NCI-H2029 (cell line): ENCODE measurements at regions not wholly inside any gene's neighbourhood (a gene's known extent, or its start where the extent isn't known, plus 50 kb on each side); places are given as distances from the start of the nearest gene placed in this dataset.
"Not testable (repeated sequence)": the region's sequence is repeated elsewhere in the genome, so short reads cannot be mapped to it uniquely, and the experiment has no call there.

Experiments used
- DNase-seq: peaks from one replicate; lab custom pipeline; 2025; lab: John Stamatoyannopoulos, UW

- DNase-seq = no peak
Observed at GRCh38 chr13:101003566-101003965, 329.0 kb upstream of the TMTC4 start.

GRCh38 chr13:100989392-100989791, 314.8 kb upstream of the TMTC4 start:
- DNase-seq = no peak

DNA sequence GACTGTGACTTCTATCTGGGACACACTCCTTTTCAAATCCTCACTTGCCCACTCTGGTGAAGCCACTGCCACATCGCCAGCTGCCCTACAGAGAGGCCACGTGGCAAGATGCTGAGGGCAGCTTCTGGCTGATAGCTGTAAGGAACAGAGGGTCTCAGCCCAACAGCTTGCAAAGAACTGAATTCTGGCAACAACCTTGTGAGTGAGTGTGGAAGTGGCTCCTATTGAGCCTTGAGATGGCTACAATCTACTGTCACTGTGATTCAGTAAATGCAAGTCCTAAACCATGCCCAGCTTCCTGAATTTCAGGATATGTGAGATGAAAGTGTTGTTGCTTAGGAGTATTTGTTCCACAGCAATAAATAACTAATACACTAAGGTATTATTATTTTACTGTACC, 314.3 kb upstream of the TMTC4 start:
- no peak for DNase-seq

- no peak for DNase-seq
Observed at GRCh38 chr13:100987948-100988347, 313.4 kb upstream of the TMTC4 start.

DNA sequence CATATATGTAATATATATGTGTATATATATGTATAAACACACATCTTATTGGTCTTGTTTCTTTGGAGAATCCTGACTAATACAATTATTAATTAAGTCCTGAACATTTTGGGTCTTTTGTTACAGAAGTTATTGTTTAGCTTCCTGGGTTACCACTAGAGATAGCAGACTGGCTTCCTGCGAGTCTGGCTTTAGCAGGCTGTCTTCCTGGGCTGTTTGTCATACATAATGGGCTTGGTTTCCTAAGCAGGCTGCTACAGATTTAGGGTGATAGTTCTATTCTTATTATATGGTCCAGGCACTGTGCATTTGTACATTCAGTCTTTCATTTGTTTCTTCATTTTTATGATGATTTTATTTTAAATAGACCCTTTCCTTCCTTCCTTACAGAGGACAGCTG, 312.0 kb upstream of the TMTC4 start:
- DNase-seq = no peak

DNA sequence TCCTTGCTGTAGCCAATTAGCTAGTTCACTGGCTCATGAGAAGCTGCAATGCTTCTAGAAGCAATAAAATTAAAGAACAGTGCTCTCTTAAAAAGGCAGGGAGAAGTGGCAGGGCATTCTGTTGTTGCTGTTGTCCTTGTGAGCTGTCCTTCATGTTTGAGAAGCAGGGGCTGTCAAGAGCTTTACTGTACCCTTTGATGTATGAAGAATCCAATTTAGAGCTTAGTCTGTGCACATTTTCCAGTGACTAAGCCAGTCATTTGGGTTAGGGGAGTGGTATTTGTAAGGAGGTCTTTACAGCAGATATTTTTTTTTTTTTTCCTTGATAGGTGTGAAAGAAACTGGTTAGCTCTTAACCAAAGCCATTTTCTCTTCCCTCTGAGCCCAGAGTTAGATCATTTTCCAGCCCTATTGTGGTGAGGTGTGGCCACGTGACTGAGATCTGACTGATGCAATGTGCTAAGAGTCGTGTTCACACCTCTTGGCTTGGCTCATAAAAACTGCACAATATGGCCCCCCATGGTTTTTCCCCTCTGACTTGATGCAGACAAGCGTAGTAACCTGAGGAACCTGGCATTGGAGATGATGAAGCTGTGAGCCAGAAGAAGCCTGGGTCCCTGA, 309.6 kb upstream of the TMTC4 start:
- DNase-seq = no peak

DNA sequence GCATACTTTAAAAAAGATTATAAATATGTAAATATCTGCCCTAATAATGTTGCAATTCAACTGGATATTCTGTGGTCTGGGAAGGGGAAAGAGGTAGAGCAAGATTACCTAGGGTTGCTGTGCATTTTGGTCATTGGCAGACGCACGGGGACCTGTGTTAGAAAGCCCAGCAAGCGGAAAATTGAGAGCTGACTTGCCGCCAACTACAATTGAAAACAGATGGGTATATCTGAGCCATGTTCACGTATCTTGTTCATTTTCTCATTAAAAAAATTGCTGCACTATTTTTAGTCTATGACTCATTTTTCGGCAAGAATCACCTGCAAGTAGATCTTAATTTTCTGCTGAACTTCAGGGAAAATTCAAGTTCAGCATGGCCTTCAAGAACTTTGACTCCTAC, 308.5 kb upstream of the TMTC4 start:
- no peak for DNase-seq

GRCh38 chr13:100980171-100980570, 305.6 kb upstream of the TMTC4 start:
- no peak for DNase-seq

GRCh38 chr13:100977841-100978240, 303.2 kb upstream of the TMTC4 start:
- no peak for DNase-seq

GRCh38 chr13:100976993-100977392, 302.4 kb upstream of the TMTC4 start:
- no peak for DNase-seq

DNA sequence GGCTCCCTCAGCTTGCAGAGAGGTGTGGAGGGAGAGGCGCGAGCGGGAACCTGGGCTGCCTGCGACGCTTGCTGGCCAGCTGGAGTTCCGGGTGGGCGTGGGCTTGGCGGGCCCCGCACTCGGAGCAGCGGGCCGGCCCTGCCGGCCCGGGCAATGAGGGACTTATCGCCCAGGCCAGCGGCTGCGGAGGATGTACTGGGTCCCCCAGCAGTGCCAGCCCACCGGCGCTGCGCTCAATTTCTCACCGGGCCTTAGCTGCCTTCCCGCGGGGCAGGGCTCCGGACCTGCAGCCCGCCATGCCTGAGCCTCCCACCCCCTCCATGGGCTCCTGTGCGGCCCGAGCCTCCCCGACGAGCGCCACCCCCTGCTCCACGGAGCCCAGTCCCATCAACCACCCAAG, 301.1 kb upstream of the TMTC4 start:
- not testable (repeated sequence) for DNase-seq

- DNase-seq = no peak
Observed at GRCh38 chr13:100962585-100962984, 288.0 kb upstream of the TMTC4 start.

DNA sequence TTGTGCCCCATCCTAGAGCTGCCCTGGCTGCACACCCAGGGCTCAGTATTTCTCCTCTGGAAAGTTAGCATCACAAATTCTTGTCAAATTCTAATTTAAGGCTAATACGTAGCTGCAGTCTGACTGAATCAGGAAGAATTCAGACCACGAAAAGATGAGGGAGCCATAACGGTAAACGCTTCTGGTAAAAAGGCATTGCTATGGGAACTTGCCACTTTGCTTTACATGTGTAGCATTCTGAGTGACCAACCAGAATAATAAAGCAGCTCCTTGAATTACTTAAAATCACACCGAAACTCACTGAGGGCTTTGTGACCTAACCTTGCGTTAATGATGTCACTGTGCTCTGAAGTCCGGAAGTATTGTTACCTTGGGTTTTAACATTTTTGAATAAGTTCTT, 286.6 kb upstream of the TMTC4 start:
- DNase-seq = no peak

DNA sequence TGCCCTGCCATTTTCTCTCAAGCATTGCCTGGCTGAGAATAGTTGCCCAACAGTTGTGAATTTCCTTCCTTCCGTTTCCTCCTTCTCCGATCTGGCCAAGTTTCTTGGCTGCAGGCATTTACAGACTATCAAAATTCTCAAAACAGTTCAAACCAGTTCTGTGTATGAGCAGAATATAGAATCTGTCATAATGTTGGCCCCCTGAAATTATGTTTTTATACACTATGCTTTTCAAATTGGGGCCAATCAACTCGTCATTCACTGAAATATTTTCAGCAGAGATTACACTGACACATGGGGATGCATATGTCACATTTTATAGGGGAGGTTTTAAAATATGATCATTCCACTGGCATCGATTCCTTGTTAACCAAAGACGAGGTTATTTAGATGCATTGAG, 284.2 kb upstream of the TMTC4 start:
- DNase-seq = no peak

DNA sequence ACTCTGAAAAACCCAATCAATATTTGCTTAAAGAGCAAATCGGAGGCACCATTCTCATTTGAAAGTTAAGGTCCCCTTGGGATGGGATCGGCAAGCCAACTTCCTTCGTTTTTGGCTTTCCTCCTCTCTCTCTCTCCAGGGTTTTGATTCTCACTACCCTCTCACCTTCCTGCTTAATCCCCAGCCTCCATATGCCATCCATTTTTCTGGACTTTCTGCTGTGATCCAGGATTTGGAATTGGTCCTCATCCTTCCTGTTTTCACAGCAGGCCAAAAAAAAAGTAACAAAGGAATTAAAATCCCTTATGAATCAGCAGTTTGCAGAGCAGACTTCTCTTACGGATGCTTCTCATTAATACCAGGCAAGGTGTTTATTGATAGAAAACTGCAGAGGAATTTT, 283.1 kb upstream of the TMTC4 start:
- no peak for DNase-seq

- no peak for DNase-seq
Observed at GRCh38 chr13:100954430-100955305, 280.1 kb upstream of the TMTC4 start.

- DNase-seq = no peak
Observed at GRCh38 chr13:100951016-100951415, 276.4 kb upstream of the TMTC4 start.

DNA sequence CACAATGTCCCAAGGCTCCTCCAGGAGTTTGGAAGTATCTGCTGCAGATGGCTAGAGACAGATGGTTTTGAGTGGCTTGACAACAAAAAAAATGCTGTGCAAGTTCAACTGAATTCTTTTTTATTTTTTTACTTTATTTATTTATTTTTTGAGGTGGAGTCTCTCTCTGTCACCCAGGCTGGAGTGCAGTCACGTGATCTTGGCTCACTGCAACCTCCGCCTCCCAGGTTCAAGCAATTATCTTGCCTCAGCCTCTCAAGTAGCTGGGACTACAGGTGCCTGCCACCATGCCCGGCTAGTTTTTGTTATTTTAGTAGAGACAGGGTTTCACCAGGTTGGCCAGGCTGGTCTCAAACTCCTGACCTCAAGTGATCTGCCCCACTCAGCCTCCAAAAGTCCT, 274.3 kb upstream of the TMTC4 start:
- not testable (repeated sequence) for DNase-seq

DNA sequence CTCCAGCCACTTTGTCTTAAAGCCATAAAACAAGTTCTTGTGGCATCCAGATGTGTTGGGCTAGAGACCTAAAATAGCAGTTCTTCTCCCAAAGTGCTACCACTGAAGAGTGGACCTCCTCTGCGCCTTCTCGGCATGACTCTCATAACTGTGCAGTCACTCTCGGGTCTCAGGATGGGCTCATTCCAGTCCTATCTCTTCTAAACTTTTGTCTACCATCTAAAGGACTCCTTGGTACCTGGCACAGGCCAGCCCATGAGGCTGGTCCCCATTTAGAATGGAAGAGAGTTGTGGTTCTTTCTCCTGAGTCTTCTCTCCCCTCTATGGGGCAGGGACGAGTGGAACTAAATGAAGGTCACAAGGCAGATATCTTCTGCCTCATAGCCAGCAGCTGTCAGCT, 272.0 kb upstream of the TMTC4 start:
- DNase-seq = no peak

DNA sequence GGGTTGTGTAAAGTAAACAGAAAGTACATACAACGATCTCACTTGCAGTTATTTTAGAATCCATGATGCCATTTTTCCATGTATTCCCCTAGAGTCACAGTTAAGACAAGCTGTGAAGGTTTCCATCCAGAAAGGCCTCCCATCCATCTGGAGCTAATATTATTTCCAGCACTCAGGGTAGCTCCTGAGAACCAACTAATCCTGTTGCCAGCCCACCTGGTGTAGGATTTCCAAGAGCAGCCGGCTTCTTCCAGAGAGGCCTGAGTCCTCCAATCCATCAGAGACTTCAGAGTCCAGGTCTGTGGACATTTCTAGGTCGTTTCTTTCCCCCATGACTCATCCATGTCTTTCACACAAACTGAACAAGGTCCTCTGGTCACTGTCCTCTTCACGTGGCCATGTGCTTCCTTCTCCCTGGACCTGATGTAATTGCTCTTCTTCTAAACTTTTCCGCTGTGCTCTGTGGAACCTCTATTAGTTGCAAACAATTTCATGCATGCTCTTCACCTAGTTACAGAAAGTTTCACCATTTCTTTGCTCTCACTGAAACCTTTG, 270.3 kb upstream of the TMTC4 start:
- no peak for DNase-seq

- DNase-seq = no peak
Observed at GRCh38 chr13:100942742-100943141, 268.1 kb upstream of the TMTC4 start.

- DNase-seq = no peak
Observed at GRCh38 chr13:100941377-100942368, 267.1 kb upstream of the TMTC4 start.
